GM19351 (cell line): ENCODE measurements at regions not wholly inside any gene's neighbourhood (a gene's known extent, or its start where the extent isn't known, plus 50 kb on each side); places are given as distances from the start of the nearest gene placed in this dataset.
"Not testable (repeated sequence)": the region's sequence is repeated elsewhere in the genome, so short reads cannot be mapped to it uniquely, and the experiment has no call there.

Experiments used
- ATAC-seq: cut with Tn5 transposase; IDR thresholded peaks from one replicate; pipeline ENCODE4 v1.9.1; 2021; ENCODE audit warnings: mild to moderate bottlenecking, moderate library complexity; ENCODE audit not compliant: unreplicated experiment

DNA sequence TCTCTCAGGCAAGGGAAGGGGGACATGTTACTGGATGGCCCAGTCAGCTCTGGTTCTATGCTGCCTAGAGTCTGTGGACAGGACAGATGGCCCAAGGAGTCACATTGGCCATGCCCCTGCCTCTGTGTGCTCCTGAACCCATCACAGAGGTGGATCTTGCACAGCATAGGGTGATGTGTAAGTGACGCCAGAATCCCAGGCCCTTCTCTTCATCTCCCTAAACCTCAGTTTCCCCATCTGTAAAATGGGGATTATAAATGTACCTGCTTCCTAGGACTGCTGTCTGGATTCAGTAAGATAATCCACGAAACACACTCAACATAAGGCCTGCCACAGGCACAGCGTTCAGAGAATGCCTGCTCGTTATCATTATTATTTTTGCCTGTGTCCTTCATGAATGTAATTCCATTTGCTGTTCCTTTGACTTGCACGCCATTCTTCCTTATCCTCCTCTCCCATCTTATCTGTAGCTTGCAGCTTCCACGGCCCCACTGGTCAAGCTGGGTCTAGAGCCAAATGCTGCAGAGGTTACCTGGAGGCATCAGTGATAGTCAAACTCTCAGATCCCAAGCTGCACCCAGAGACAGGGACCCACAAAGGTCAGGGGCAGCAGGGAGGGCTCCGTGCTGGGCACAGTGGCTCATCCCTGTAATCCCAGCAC lies 207.0 kb downstream of the MN1 start:
- ATAC-seq = no peak

DNA sequence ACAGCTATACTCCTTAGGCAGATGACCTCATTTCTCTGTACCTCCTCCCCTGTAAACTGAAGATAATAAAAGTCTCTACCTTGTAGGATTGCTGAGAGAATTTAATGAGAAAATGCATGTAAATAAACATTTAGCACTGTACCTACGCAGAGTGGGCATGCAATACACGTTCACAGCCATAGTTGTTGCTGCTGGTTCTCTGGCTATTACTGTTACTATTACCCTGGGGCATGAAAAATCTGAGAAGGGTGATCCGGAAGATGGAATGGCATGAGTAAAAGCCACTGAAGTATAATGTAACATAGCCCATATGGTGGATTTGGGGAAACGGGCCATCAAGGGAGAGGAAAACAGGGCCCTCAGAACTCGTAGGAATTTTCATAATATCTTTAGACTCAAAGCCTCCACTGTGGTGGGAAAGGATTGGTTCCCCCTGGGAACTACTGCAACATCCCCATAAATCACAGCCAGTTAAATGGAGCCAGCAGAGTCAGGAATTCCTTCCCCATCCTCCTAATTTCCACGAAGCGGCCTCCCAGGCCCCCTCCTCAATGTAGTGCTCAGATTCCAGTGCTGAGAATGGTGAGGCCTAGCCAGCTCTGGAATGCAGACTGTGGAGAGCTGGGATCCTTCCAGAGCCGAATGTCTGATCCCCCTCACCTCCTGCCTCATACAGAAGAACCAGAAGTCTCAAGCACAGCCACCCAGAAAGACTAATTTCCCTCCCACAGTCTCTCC lies 205.3 kb downstream of the MN1 start:
- ATAC-seq = no peak

DNA sequence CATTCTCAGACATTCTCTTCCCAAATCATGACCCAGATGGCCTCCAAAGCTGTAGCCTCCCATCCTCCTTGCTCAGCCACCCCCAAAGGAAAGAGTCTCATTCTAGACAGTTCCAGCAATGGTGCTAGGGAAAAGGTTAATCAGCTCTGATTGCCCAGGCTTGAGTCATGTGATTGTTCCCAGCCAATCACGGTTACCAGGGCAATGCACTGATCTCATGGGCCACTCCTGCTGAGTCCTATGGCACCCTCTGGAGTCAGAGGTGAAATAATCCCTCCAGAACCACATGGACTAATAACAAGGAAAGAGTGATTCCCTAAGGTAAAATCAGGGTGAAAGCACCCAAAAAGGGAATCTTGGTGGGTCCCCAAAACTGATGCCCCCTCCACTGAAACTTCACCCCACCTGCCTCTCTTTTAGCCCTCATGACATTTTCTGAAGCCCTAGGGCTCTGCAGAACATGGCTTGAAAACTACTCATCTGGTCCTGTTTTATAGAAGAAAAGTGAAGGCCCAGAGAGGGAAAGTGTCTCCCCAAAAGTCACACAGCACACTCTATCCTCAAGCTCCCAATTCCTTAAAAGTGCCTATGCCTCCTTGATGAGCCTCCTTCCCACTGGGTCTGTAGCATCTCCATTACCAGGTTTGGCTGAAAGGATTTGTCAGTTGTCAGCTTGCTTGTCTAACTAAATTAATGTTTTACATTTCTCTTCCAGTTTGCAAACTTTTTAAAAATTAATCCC lies 203.7 kb downstream of the MN1 start:
- no peak for ATAC-seq

DNA sequence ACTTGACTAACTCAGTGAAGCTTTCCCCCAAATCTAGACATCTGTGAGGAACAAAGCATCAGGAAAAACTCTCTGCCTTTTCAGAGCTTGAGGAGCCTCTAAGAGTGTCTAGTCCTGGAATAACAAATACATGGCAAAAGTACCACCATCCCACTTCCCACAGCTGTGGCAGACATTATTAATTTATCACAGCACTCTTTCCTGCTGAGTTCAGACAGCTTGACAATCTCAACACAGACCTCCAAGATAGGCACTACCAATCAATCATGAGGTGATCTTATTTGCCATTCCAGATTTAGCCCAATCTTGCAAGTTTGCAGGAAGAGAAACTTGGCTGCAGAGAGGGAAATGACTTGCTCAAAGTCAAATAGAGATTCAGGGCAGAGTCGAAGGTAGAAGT lies 202.8 kb downstream of the MN1 start:
- no peak for ATAC-seq

DNA sequence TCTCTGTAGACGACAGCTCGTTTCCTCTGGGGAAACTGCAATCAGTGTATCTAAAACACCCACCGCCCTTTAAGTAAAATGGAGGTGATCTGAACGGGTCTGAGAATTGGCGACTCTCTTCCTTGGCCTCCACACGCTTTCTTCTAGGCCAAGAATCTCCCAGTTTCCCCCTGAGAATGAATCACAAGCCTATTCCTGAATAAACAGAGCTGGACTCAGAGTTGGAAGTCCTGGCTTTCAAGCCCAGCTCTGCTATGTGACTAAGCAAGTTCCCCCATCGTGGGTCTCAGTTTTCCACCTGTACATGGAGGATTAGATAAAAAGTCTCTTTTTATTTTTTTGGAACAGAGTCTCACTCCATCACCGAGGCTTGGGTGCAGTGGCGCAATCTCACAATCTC lies 200.4 kb downstream of the MN1 start:
- ATAC-seq = no peak

DNA sequence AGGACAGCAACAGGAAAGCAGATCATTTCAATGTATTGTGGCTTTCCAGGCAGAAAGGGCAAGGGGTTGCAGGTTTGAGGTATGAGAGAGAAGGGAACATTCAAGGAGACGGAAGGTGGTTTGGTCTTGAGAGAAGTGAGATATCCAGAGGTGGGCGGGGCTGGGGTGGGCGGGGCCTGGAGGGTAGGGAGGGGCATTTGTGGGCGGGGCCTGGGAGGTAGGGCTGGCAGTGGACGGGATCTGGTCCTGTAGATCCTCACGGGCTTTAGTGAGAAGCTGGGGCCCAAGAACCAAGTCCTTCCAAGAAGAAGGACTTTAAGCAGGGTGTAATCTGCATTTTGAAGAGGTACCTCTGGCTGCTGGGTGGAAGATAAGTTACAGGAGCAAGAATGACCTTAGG lies 199.2 kb downstream of the MN1 start:
- no peak for ATAC-seq

DNA sequence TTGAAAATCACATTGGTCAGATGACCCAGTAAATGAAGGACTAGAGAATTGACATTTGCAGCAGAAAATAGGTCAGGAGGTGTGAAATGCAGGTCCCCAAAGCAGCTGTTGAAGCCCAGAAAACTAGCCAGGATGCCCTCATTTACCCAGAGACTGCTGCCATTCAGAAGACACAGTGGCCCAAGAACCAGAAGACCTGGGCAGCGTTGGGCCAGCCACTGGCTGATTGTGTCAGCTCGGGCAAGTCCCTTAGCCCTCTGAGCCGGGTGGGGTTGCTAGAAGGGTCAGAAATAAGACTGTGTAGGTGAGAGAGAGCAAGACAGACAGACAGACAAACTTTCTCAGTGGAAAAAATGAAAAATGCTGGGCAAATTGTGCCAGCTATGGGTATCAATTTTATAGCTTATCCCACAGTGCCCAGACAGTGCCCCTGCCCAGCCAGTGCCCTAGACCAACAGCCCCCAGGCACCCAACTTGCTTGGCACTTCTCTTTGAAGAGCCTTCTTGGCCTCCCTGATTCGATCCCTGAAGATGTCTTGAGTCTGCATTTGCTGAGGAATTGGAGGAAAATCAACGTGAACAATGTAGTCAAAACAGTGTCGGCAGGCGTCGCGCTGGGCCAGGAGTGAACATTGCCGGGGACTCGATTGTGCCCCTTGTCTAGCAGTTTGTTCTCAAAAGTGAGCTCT lies 198.3 kb downstream of the MN1 start:
- no peak for ATAC-seq

DNA sequence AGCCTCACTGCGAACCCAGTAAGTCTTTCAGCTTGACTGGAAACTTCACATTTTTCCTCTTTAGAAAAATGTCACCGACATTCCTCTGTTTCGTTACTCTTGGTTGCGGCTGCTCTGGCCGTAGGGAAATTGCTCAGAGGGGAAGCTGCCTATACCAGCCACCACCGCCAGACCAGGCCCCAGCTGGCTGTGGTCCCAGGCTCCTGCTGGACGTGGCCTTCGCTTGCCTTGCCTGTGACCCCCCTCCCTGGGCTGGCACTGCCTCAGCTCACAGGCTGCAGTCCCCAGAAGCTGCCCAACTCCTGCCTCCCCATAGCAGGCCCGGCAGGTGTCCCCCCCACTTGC lies 197.8 kb downstream of the MN1 start:
- ATAC-seq = no peak

DNA sequence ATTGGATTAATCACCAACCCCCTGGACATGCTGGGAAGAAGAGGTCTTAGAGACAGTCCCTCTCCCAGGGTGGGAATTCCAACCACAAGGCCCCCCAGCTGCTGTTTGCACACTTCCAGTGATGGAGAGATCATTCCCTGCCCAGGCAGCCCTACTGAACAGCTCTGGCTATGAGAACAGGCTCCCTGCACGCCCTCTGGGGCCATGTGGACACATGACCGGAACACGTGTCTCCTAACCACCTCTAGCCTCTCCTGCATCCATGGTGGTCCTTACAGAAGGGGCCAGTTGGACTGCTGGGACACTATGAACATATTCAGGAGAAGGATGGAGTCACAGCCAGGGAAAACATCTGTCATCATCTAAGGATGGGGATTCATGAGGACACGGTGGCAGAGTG lies 196.2 kb downstream of the MN1 start:
- ATAC-seq = no peak

DNA sequence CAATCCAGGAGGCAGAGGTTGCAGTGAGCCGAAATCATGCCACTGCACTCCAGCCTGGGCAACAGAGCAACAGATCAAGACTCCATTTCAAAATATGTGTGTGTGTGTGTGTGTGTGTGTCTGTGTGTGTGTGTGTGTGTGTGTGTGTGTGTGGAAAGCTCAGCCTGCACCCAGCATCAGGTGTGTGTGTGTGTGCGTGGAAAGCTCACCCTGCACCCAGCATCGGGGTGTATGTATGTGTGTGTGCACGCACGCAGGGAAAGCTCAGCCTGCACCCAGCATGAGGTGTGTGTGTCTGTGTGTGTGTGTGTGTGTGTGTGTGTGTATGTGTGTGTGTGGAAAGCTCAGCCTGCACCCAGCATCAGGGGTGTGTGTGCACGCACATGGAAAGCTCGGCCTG lies 193.8 kb downstream of the MN1 start:
- not testable (repeated sequence) for ATAC-seq

DNA sequence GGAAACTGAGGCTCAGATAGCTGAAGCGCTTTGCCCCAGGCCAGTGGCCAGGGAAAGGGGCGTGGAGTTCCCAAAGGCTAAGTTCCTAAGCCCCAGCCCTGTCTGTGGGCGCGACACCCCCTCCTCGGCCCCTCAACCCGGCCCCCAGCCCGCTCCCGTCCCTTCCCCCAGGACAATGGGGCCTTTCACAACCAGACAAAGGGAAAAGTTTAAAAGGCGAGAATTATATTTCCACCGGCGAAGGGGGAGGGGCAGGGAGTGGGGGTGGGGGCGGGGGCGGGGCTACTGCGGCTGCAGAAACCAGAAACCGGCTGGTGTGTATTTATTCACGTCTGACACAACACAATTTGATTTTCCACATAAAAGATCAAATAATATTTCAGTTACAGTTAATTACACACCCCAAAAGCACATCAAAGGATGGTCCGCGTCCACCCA lies 192.1 kb downstream of the MN1 start:
- no peak for ATAC-seq

DNA sequence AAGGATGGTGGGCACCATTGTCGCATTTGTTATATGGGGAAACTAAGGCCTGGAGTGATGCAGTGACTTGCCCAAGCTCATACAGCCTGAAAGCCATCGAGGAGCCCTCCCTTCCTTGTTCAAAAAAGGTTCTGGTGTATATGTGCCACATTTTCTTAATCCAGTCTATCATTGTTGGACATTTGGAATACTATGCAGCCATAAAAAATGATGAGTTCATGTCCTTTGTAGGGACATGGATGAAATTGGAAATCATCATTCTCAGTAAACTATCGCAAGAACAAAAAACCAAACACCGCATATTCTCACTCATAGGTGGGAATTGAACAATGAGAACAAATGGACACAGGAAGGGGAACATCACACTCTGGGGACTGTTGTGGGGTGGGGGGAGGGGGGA lies 191.4 kb downstream of the MN1 start:
- ATAC-seq = not testable (repeated sequence)

DNA sequence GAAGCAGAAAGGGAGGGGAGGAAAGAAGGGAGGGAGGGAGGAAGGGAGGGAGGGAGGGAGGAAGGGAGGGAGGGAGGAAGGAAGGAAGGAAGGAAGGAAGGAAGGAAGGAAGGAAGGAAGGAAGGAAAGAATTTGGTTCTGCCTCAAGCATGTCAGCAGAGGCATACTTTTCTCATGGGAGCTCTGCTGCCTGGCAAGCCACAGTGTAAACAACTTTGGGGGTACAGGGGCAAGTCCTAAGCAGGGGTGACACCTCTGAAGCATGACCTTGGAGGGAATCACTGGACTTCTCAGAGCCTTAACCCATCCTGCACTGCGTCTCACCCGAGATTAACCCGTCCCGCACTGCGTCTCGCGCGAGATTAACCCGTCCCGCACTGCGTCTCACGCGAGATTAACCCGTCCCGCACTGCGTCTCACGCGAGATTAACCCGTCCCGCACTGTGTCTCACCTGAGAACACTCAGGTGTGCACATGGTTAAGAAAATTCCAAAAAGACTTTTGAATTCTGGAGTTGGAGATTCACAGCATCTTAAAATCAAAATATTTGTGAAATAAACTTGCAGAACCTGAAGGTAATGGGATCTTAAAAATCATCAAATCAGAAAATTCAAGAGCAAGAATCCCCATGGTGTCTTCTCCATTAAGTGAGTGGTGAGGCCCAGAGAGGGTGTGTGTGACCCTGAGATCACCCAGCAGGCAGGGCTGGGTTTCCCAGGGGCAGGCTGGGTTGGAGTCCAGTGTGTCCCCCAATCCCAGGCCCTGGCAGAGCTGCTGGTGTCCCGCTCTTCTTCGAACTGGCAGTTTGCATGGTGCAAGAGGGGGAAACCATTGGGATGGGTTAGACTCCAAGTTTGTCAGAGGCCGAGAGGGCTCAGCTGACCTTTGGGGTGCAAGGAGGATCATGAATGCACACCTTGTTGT lies 190.4 kb downstream of the MN1 start:
- no peak for ATAC-seq

DNA sequence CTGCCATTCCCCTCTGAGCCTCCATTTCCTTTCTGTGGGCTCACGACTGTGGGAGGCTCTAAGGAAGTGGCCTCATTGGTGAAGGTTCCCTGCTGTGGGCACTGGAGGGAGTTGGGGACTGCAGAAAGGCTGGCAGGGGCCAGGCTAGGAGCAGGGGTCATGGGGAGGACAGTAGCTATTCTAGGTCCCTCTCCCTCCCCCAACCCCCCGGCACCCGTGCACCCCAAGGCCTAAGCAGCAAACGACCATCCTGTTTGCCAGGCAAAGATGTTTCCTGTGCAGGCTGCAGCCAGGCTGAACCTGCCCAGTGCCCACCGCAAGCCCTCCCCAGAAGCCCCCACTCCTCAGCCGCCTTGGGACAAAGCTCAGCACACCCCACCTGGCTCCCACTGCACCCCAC lies 189.4 kb downstream of the MN1 start:
- ATAC-seq = no peak

DNA sequence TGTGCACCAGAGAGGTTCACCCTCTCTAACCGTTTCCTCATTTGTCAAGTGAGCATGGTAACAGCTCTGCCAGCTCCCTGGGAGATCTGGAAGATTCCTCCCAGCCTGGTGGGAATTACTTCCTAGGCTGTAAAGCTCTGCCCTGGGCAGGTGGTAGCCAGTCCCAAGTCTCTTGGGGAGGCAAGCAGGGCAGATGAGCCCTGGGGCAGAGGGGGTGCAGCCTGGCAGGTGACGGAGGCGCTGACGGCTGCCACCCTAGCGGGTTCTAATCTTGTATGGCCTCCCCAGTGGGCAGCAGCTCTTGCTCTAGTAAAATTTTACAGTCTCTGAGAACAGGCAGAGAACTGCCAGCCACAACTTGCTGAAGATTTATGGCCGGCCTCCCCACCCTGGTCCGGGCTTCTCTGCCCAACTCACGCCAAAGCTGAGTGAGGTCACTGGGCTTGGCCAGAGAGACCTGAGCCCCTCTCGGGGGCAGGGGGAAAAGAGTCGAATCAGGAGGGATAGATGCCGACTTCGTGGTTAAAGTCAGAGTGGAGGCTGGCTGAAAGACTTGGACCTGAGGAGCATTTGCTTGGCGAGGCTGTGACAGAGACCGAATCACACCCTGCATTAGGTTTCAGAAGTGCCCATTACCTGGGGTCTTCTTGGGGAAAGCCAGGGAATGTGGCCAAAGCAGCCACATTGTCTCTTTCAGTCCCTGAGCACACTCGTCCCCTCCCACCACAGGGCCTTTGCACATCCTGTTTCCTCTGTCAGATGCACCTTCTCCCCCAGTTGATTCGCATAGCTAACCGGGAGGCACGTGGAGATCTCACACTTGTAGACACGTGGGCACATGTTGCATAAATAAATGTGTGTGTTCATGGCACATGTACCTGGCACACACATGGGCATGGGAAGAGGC lies 188.2 kb downstream of the MN1 start:
- ATAC-seq = no peak

DNA sequence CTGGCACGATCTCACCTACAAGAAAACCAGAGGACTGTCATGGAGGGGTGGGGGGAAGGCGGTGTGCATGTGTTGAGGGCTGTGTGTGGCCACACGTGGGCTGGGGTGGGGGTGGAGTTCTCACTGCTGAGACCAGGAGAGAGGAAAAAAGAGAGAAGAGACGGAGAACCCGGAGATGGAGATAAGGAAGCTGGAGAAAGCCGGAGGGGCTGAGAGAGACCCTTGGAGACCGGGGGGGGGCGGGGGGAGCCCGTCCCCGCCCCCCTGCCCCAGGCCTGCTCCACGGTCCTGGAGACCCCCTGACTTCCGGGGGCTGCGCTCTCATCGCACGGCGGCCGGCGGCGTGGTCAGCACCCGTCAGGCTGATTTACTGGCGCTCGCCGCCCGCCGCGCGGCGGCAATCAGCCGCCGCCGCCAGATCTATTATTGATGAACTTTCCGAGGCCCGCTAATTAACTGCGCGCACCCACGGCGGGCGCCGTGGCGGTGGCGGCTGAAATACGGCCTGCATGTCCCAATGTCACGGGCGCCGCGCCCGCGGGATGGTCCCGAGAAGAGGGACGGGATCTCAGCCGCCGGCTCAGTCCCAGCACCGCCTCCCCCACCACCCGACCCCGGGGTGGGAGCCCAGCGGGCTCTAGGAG lies 187.4 kb downstream of the MN1 start:
- no peak for ATAC-seq

DNA sequence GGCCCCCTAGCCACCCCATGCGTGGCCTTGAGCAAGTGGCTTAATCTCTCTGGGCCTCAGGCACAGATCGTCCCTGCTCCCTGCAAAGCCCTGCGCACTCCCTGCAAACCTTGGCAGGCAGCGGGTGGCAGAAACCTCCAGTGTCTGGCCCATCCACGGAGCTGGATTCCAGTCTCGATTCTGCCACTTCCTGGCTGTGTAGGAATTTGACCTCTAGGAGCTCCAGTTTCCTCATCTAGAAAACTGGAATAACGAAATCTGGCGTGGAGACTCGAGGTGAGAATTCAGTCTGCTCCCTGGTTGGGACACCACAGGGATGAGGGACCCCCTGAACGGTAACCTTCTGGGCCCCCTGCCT lies 186.9 kb downstream of the MN1 start:
- no peak for ATAC-seq

DNA sequence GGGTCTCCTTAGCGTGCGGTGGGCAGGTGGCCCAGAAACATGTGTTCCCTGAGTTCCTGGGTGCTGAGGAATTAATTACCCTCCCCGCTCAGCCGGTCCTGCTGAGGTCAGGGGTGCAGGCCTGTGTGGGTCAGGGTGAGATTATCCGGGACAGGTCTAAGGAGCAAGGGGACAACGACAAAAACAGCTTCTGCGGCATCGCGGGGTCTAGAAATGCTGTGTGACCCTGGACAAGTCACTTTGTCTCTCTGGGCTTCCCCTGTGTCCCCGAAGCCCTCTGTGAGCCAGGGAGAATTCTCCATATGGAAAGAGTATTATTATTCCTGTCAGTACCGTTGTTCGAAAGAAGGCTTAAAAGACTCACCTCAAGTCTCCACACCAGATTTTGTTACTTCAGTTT lies 186.1 kb downstream of the MN1 start:
- no peak for ATAC-seq

DNA sequence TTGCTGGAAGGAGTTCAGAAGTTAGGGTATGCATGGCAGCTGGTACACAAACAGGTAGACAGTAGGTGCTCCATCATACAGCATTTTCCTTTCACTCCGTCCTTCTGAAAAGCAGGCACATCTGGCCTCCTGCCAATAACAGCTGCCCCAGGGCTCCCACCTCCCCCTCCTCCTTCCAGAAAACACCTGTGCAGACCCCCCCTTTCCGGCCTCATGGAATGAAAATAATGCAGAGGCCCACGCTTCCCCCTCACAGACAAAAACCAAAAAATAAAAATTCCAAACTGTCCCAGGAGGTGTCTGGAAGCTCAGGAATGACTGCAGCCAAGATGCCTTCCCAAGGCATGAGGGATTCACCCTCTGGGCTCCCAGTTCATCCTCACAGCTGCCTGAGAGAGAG lies 185.5 kb downstream of the MN1 start:
- no peak for ATAC-seq
